ENCODE measurements at regions not wholly inside any gene's neighbourhood (a gene's known extent, or its start where the extent isn't known, plus 50 kb on each side); places are given as distances from the start of the nearest gene placed in this dataset.

GRCh38 chr2:234308813-234309195, 188.1 kb downstream of the ARL4C start:
- no TSS peak for BruUV-seq (replicated peaks)
- DNase-seq (ENCODE audit: low spot score), result no peak
- no peak for FAIRE-seq
- H3K27ac ChIP-seq (ENCODE audit: extremely low read length, insufficient read depth, low read length), result no peak overlapping the region
- no peak overlapping the region for H3K4me3 ChIP-seq (replicated peaks in 1 of 3; ENCODE audit: insufficient read depth in 1 of 3, low read depth in 2 of 3, low read length in 3 of 3)
- ChIA-PET POLR2A (no interaction called here), CTCF (ENCODE audit: low intra/inter-chr PET ratio, low total read pairs) (no interaction called here)
- H3K27me3 ChIP-seq (ENCODE audit: control insufficient read depth in 1 of 2, insufficient read depth in 2 of 2, low read length in 2 of 2), result peaks cover 2 to 7% of the 10 kb centered on the region in 2 experiments; a peak in 3 of 5 replicates
- no peaks in the 10 kb centered on the region for H3K79me2 ChIP-seq (ENCODE audit: insufficient read depth, low read length)
- intact Hi-C loops (cut with micrococcal nuclease; ENCODE audit: unreplicated experiment) (no loop called here), in situ Hi-C loops (cut with HindIII; ENCODE audit: extremely low pct_ligation_motif_present, low pct_unique_long_range_greater_than_20kb) (no loop called here)
- no peak for ATAC-seq
- H3K36me3 ChIP-seq (replicated peaks in 1 of 2; ENCODE audit: control insufficient read depth in 1 of 2, insufficient read depth in 2 of 2, low read length in 2 of 2), result no peaks in the 10 kb centered on the region
- no peak overlapping the region for H3K9ac ChIP-seq (ENCODE audit: insufficient read depth, low read depth, low read length)
- H3K4me2 ChIP-seq (ENCODE audit: low read depth, low read length), result no peak overlapping the region
- TF ChIP-seq KLF15 (CRISPR knock-in tag; IDR thresholded peaks at IDR 0.05; ENCODE audit: borderline replicate concordance), result no peak
- no peak for TF ChIP-seq GABPA (IDR thresholded peaks at IDR 0.05; ENCODE audit: low read depth, low read length)
- TF ChIP-seq GABPA (CRISPR knock-in tag; IDR thresholded peaks at IDR 0.05; ENCODE audit: low read depth), result no peak
- TF ChIP-seq ZNF34 (CRISPR knock-in tag; IDR thresholded peaks at IDR 0.05; ENCODE audit: borderline replicate concordance), result no peak
- no peak for TF ChIP-seq ZNF18 (CRISPR knock-in tag; IDR thresholded peaks at IDR 0.05; ENCODE audit: insufficient replicate concordance)
- TF ChIP-seq HOMEZ (CRISPR knock-in tag; IDR thresholded peaks at IDR 0.05; ENCODE audit: low read depth), result no peak
- no peak for TF ChIP-seq MATR3 (CRISPR knock-in tag; IDR thresholded peaks at IDR 0.05)
- TF ChIP-seq ZNF878 (CRISPR knock-in tag; IDR thresholded peaks at IDR 0.05), result no peak
- no peak for TF ChIP-seq ZNF503 (CRISPR knock-in tag; IDR thresholded peaks at IDR 0.05)
- no peak for TF ChIP-seq ZNF670 (CRISPR knock-in tag; IDR thresholded peaks at IDR 0.05; ENCODE audit: borderline replicate concordance)
- no peak for TF ChIP-seq RBM22 (optimal IDR thresholded peaks at IDR 0.05; ENCODE audit: low read length)
- TF ChIP-seq PPARG (CRISPR knock-in tag; conservative IDR thresholded peaks at IDR 0.05), result no peak
- no peak for TF ChIP-seq ARHGAP35 (CRISPR knock-in tag; IDR thresholded peaks at IDR 0.05; ENCODE audit: borderline replicate concordance)
- TF ChIP-seq ZNF530 (CRISPR knock-in tag; IDR thresholded peaks at IDR 0.05; ENCODE audit: low read depth), result no peak
- no peak for TF ChIP-seq ZNF3 (CRISPR knock-in tag; IDR thresholded peaks at IDR 0.05)
- no peaks in the 10 kb centered on the region for H3K9me3 ChIP-seq (ENCODE audit: low read length)
- WGBS (ENCODE audit: low lambda C conversion rate), result 20% methylated on average over 6 of the region's 6 CpGs
- H3K4me1 ChIP-seq (ENCODE audit: insufficient read depth, low read length), result no peaks in the 10 kb centered on the region
- no peaks in the 10 kb centered on the region for H4K20me1 ChIP-seq (ENCODE audit: insufficient read depth, low read length)
- H2AFZ ChIP-seq (ENCODE audit: low read length), result no peak overlapping the region

Data from HepG2 (cell line).